NCI-H2107 (cell line): ENCODE measurements at regions not wholly inside any gene's neighbourhood (a gene's known extent, or its start where the extent isn't known, plus 50 kb on each side); places are given as distances from the start of the nearest gene placed in this dataset.

Source experiments
- DNase-seq: peaks from one replicate; lab custom pipeline; 2025; lab: John Stamatoyannopoulos, UW

DNA sequence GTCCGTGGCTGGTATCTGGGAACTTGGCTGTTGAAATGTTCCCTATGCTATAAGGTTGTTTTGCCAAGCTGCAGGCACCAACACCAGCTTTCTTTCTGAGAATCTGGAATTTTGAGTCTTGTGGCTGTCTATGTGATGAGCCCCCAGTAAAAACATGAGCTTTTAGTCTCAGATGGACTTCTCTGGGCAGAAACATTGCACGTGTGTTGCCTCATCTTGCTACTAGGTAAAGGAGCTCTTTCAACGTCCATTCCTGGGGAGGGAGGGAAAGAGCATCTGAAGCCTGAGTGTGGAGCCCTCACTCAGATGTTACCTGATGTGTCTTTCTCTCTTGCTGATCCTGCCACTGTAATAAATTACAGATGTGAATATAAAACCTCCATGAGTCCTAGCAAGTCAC lies 183.8 kb upstream of the LHX5 start:
- DNase-seq = no peak

GRCh38 chr12:113651662-113652061 lies 180.0 kb upstream of the LHX5 start:
- no peak for DNase-seq

DNA sequence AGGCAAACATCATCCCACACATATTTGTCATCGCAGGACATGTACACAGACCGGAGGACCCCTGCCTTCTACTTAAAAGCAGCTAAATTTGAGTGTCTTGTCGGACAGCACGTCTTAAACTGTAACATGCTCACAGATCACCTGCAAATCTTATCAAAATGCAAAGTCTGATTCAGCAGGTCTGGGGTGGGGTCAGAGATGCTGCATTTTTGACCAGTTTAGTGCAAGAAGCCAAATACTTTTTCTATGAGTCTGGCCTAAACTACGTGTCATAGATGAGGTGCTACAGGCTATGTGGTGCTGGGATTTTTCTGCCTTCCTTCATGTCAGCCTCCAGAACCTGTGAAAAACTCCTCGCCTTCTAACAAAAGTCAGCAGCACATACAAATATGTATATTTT lies 178.8 kb upstream of the LHX5 start:
- DNase-seq = no peak

GRCh38 chr12:113649256-113649830 lies 177.7 kb upstream of the LHX5 start:
- no peak for DNase-seq

DNA sequence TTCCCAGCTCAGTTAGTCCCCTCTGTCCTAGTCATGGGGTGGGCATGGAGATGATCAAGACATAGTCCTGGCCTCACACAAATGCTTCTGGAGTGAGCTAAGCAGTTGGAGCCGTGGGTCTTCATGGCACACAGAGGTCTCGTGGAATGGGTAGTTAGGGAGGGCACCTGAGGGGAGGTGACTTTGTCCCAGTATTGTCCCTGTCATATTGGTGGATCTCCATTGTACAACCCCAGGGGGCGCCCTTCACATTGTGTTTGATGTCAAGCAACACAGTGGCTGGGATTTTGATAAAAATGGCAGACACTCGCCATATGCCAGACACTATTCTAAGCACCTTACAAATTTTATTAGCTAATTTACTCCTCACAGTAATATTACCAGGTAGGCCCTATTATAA lies 175.4 kb upstream of the LHX5 start:
- DNase-seq = no peak

GRCh38 chr12:113645603-113646002 lies 173.9 kb upstream of the LHX5 start:
- no peak for DNase-seq

- no peak for DNase-seq
These were observed 173.5 kb upstream of the LHX5 start for GRCh38 chr12:113645183-113645582.

- DNase-seq = no peak
These were observed 171.7 kb upstream of the LHX5 start for GRCh38 chr12:113643177-113643974.

DNA sequence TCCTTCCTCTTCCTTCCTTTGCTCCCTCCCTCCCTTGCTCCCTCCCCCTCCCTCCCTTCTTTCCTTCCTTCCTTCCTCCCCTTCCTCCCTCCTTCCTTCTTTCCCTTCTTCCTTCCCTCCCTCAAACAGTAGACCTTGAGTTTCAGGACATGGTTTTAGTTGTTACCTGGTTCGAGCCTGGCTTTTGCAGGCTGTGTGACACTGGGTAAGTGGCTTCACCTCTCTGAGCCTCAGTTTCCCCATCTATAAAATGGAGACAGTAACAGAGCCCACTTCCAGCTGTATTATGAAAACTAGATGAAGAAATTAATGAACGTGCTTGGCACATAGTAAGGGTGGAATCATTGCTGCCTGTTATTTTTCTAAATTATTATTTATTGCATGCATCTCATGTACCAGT lies 171.0 kb upstream of the LHX5 start:
- no peak for DNase-seq

DNA sequence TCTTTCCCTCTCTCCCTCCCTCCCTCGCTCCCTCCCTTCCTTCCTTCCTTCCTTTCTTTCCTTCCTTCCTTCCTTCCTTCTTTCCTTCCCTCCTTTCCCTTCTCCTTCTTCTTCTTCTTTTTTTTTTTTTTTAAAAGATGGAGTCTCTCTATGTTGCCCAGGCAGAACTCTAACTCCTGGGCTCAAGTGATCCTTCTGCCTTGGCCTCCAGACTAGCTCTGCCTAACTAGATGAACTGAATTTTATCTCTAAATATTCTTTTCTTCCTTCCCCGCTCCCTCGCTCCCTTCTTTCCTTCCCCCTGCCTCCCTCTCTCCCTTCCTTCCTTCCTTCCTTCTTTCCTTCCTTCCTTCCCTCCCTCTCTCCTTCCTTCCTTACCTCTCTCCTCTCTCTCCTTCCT lies 170.5 kb upstream of the LHX5 start:
- no peak for DNase-seq

- no peak for DNase-seq
These were observed 169.9 kb upstream of the LHX5 start for GRCh38 chr12:113641426-113642030.

DNA sequence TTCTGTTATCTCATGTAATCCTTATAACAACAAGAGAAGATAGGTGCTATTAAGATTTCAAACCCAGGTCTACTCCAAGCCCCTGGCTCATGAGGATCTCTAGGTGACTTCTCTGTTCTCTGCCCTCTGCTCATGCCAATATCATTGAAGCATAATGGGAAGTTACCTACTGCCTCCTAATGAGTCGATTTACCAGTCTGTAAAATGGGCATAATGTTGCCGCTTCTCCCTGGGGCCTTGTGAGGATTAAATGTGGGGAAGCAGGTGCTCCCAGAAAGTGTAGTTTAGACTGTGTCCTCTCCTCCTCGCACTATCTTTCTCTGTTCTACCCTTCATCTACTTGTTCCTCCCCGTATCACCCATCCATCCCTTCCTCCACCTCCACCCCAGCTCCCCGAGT lies 169.2 kb upstream of the LHX5 start:
- DNase-seq = no peak

- no peak for DNase-seq
These were observed 167.8 kb upstream of the LHX5 start for GRCh38 chr12:113639474-113639873.

- DNase-seq = no peak
These were observed 166.7 kb upstream of the LHX5 start for GRCh38 chr12:113638460-113638775.

- no peak for DNase-seq
These were observed 163.3 kb upstream of the LHX5 start for GRCh38 chr12:113634982-113635381.

GRCh38 chr12:113634474-113634873 lies 162.8 kb upstream of the LHX5 start:
- DNase-seq = no peak

GRCh38 chr12:113633678-113634332 lies 162.1 kb upstream of the LHX5 start:
- no peak for DNase-seq

DNA sequence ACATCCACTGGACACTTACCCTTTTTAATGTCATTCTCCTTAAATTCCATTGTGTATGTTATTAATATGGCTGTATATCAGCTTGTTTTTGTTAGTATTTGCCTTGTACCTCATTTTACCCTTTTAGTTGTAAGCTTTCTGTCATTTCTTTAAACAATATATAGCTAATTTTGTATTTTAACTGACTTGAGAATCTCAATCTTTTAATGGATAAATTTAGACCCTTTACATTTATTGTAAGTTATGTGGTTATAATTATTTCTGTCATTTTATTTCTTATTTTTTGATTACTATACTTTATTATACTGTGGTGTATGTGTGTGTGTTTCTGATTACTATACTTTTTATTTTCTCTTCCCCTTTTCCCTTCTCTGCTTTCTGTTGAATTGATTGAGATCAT lies 159.0 kb upstream of the LHX5 start:
- no peak for DNase-seq

- DNase-seq = no peak
These were observed 153.8 kb upstream of the LHX5 start for GRCh38 chr12:113625499-113625898.

DNA sequence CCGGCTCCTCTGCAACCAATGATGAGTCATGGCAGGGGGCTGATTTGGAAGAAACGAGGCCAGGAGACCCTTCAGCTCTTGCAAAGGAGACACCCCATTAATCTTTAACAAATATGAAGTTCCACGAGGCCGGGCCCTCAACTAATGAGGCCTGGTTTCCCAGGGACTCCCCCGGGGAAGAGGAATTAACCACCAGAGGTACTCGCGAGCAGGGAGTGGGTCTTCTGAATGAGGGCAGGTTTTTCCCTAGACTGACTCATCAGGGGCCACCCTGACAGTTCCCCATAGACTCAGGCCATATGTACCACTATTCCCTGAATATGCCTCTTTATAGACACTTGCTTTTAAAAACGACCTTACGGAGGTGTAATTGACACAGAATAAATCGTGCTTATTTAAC lies 150.7 kb upstream of the LHX5 start:
- DNase-seq = no peak

- no peak for DNase-seq
These were observed 148.8 kb upstream of the LHX5 start for GRCh38 chr12:113620437-113620976.

DNA sequence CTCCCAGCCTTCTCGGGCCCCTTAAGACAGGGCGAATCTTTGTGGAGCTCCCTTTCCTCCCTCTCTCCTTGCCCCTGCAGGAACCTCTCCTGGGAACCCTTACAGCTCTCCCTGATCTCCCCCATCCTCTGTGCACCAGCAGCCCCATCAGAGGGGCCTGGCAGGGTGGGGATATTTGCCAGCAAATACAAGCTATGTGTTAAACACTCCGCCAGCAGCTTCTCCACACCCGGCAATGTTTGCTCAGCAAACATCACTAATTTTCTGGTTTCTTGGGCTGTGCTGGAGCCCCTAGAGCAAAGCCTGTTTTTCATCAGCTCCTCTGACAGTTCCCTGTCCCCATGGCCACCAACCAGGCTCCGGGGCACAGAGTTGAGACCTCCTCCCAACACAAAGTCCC lies 147.5 kb upstream of the LHX5 start:
- DNase-seq = no peak

- DNase-seq = no peak
These were observed 141.7 kb upstream of the LHX5 start for GRCh38 chr12:113613414-113613813.
